Lower leg skin (tissue), 3 donors: ENCODE measurements at regions not wholly inside any gene's neighbourhood (a gene's known extent, or its start where the extent isn't known, plus 50 kb on each side); places are given as distances from the start of the nearest gene placed in this dataset.

ENCODE experiments used
- CTCF ChIP-seq, 3 donors: fragments of 450-650 bp; IDR thresholded peaks; one replicate each; pipeline ENCODE4 v1.5.1; 2016; ENCODE audit warnings: antibody characterized with exemption in 3 of 3, mild to moderate bottlenecking in 3 of 3, moderate library complexity in 2 of 3
- POLR2A ChIP-seq, 2 donors: fragments of 450-650 bp; IDR thresholded peaks; one replicate each; pipeline ENCODE4 v1.6.1; 2016 to 2017; ENCODE audit warnings: antibody characterized with exemption in 2 of 2, mild to moderate bottlenecking in 1 of 2, moderate library complexity in 1 of 2

GRCh38 chr9:16267281-16268066 lies 603.0 kb downstream of the BNC2 start:
- TF ChIP-seq POLR2A (IDR thresholded peaks at IDR 0.05): no peak
- TF ChIP-seq CTCF (IDR thresholded peaks at IDR 0.05): no peak
